LNCaP clone FGC (cell line): ENCODE measurements at regions not wholly inside any gene's neighbourhood (a gene's known extent, or its start where the extent isn't known, plus 50 kb on each side); places are given as distances from the start of the nearest gene placed in this dataset.

Experiments
- DNase-seq: peaks from one replicate; pipeline ENCODE4 v3.0.0-alpha.2; 2011; ENCODE audit warnings: low read depth
- H3K4me3 ChIP-seq: 2 replicates; pipeline ENCODE4 v1.5.1; 2011; ENCODE audit warnings: mild to moderate bottlenecking, low read depth, low read length, control low read depth
- TF ChIP-seq, protein P1 (sequence below): IDR thresholded peaks from 2 replicates; pipeline ENCODE4 v1.5.1; 2012; ENCODE audit warnings: mild to moderate bottlenecking; ENCODE audit not compliant: control insufficient read depth, insufficient read depth; ENCODE audit errors: extremely low read depth

GRCh38 chr13:54194233-54195024, 1165.8 kb downstream of the OLFM4 start:
- TF ChIP-seq, protein P1, sequence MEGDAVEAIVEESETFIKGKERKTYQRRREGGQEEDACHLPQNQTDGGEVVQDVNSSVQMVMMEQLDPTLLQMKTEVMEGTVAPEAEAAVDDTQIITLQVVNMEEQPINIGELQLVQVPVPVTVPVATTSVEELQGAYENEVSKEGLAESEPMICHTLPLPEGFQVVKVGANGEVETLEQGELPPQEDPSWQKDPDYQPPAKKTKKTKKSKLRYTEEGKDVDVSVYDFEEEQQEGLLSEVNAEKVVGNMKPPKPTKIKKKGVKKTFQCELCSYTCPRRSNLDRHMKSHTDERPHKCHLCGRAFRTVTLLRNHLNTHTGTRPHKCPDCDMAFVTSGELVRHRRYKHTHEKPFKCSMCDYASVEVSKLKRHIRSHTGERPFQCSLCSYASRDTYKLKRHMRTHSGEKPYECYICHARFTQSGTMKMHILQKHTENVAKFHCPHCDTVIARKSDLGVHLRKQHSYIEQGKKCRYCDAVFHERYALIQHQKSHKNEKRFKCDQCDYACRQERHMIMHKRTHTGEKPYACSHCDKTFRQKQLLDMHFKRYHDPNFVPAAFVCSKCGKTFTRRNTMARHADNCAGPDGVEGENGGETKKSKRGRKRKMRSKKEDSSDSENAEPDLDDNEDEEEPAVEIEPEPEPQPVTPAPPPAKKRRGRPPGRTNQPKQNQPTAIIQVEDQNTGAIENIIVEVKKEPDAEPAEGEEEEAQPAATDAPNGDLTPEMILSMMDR: no peak
- no peak for DNase-seq
- no peak overlapping the region for H3K4me3 ChIP-seq

DNA sequence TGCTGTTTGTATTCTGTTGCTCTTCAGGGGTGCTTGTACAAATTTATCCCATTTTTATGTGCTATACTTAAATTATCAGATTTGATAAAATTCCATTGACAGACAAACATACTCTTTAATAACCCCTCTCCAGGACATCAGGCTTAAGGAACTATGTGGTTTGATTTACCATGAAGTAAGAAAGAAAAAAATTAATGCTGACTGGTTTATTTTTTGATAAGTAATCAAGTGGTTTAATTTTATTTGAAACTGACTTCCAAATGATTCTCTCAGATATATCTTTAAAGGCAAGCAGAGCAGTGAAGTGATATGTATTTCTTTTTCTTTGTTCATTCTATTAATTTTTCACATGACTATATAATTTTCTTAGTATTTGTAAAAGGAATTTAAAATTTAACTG, 1168.1 kb downstream of the OLFM4 start:
- no peak for DNase-seq
- no peak overlapping the region for H3K4me3 ChIP-seq
- TF ChIP-seq, protein P1: no peak

DNA sequence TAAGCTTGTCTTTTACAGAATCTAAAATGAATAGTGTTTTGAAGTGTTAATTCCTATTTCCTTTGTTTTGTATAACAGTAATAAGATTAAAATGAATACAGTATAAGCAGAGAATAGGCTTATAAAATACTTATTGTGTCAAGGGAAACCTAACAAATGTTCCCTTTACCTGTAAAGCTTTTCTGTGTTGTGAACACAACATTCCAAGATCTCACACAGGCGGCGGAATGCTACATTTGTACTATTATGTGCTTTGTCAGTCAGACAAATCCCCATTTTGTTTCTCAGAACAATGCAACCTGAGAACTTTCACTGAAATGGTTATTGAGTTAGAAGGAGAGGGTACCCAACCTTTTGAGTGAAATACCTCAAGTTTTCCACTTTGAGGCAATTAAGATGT, 1170.3 kb downstream of the OLFM4 start:
- TF ChIP-seq, protein P1: no peak

GRCh38 chr13:54206626-54207025, 1178.0 kb downstream of the OLFM4 start:
- no peak for DNase-seq
- TF ChIP-seq, protein P1: no peak
- no peak overlapping the region for H3K4me3 ChIP-seq

More for the DNA sequence above, 1170.3 kb downstream of the OLFM4 start:
- no peak for DNase-seq
- no peak overlapping the region for H3K4me3 ChIP-seq

DNA sequence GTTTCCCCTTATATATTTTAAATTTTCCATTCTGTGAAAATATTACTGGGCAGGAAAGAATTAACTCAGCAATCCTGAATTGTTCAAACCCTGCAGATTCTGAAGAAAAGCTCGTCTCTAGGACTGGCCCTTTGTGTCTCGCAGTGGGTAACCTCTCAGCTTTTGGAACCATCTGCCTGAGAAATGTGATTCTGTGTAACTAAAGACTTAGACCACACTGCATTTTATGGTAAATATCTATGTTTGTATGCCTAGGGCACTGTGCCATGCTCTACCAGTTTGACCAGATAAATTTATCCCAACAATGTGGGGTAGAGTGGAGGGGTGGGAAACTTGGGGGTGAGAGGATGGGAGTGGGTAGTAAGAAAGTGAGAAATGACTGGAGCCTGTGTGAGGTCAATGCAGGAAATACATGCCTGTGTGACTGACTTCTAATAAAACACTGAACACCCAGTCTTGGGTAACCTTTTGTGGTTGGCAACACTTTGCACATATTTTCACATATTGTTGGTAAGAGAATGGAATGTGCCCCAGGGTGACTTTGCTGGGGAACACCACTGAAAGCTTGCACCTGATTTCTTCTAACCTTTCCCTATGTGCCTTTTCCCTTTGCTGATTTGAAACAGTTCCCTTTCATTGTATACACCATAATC, 1181.9 kb downstream of the OLFM4 start:
- TF ChIP-seq, protein P1: no peak
- no peak overlapping the region for H3K4me3 ChIP-seq
- no peak for DNase-seq

DNA sequence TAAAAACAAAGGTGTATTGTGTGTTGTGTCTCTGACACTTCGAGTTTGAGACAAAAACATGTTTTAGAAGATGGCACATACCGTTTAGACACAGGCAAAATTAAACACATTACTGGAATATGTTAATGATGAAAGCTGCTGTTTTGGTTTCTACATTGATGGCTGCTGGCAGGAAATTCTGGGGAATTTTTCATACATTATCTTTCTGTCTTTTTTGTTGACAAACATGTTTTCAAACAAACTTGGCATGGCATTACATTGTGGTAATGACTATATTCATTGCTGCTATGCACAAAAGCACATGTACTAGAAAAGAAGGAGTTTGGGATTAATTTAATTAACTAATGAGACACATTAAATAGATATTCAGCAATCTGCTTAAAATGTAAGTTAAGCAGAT, 1187.6 kb downstream of the OLFM4 start:
- H3K4me3 ChIP-seq: no peak overlapping the region
- no peak for DNase-seq
- TF ChIP-seq, protein P1: no peak

DNA sequence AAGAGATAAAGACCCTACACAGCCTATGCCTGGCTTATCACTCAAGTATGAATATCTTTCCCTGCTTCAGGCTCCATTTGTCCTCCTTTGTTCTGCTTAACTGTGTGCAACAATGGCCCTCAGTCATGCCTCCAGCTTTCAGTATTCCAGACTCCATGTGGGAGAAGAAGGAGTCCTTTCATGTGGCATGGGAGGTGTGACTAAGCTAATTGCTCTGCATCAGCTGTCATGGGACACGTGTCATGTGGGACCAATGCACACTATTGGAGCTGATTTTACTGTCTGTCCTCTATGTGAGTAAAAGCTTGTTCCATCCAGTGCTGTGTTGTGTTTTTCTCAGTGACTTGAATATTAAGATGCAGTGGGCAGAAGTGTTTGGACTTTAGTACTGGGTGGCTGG, 1198.3 kb downstream of the OLFM4 start:
- no peak overlapping the region for H3K4me3 ChIP-seq
- DNase-seq: no peak
- TF ChIP-seq, protein P1: no peak
